Ovary (tissue), 7 donors: ENCODE measurements at regions not wholly inside any gene's neighbourhood (a gene's known extent, or its start where the extent isn't known, plus 50 kb on each side); places are given as distances from the start of the nearest gene placed in this dataset.

Experiments used
- DNase-seq, 5 donors: peaks; one replicate each; pipeline ENCODE4 v3.0.0-alpha.2; 2019 to 2020
- H3K27ac ChIP-seq, 2 donors: fragments of 200-600 bp; one replicate each; pipeline versions ENCODE4 v1.5.1 to v1.8.0; 2019 to 2022
- H3K27me3 ChIP-seq: fragments of 200-600 bp; one replicate; pipeline ENCODE4 v1.8.0; 2022
- H3K36me3 ChIP-seq: fragments of 200-600 bp; sonication (generic); one replicate; pipeline ENCODE4 v1.5.1; 2019
- H3K4me1 ChIP-seq: one replicate; pipeline ENCODE4 v1.8.1; 2013; ENCODE audit warnings: mild to moderate bottlenecking, moderate library complexity; ENCODE audit not compliant: insufficient read depth
- H3K4me3 ChIP-seq: fragments of 200-600 bp; sonication (generic); one replicate; pipeline ENCODE4 v1.5.1; 2017
- H3K9me3 ChIP-seq, 2 donors: fragments of 200-600 bp in 1 of 2; sonication (generic) in 1 of 2; one replicate each; pipeline versions ENCODE4 v1.5.1 to v1.8.1; 2013 to 2019; ENCODE audit warnings: mild to moderate bottlenecking in 1 of 2, moderate library complexity in 1 of 2
- EP300 ChIP-seq: sonication (generic); formaldehyde crosslinking; IDR thresholded peaks from one replicate; pipeline ENCODE4 v1.6.1; 2017; ENCODE audit warnings: antibody characterized with exemption
- POLR2A ChIP-seq: fragments of 450-650 bp; IDR thresholded peaks from one replicate; pipeline ENCODE4 v1.6.1; 2017; ENCODE audit warnings: antibody characterized with exemption, mild to moderate bottlenecking, moderate library complexity
- WGBS, 3 donors: extraction: QIAGEN DNeasy Blood & Tissue Kit in 1 of 3; methylation state at CpG; one replicate each; pipeline versions ENCODE4 v1.1.5 to v1.1.7; 2013 to 2017; 5-methylcytosine and 5-hydroxymethylcytosine counted together
- intact Hi-C, 4 donors: fragments of 100-400 bp; cut with DNase I; formaldehyde crosslinking; loops; one replicate each; pipeline versions ENCODE4 v1.11.0 to v1.15.1; 2022 to 2023
- TF ChIP-seq, protein P1 (sequence below), 3 donors: fragments of 450-650 bp in 2 of 3; fragments of 200-600 bp in 1 of 3; IDR thresholded peaks; one replicate each; pipeline versions ENCODE4 v1.5.1 to v1.8.0; 2016 to 2022; ENCODE audit warnings: antibody characterized with exemption in 3 of 3, mild to moderate bottlenecking in 1 of 3
- donor health status: DM: no; HTN: no; CAD: no; lungs with moderate emphysema.
- donor health status: DM: no; HTN: no; CAD: no.
- donor health status: Bipolar disorder and iron deficiency.
- donor health status: DM: no; HTN: no; CAD: no.
- donor health status: DM: yes; HTN: yes; CAD: no.

DNA sequence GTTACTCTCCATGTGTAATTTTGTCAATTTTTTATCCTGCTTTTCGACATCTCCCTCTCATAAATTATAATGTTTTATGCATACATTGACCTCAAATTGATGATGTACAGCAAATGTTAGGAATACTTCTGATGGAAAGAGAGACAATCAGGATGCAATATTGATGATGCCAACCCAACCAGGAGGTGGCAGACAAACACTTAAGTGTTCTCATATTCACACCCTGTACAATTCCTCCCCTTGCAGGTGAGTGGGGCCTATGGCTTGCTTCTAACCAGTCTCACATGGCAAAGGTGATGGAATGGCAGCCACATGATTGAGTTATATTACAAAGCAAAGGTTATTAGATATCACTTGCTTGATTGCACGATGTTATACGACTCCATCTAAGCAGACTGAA, 594.3 kb upstream of the REG3G start:
- Histone ChIP-seq H3K36me3 (no peaks in the 10 kb centered on the region), H3K9me3 (no peaks in the 10 kb centered on the region), H3K4me1 (no peaks in the 10 kb centered on the region), H3K27ac (no peak overlapping the region), H3K27me3 (no peaks in the 10 kb centered on the region), H3K4me3 (no peak overlapping the region)
- DNase-seq: no peak
- intact Hi-C loops: no loop called here
- TF ChIP-seq POLR2A: no peak
- no peak for TF ChIP-seq EP300
- TF ChIP-seq, protein P1, sequence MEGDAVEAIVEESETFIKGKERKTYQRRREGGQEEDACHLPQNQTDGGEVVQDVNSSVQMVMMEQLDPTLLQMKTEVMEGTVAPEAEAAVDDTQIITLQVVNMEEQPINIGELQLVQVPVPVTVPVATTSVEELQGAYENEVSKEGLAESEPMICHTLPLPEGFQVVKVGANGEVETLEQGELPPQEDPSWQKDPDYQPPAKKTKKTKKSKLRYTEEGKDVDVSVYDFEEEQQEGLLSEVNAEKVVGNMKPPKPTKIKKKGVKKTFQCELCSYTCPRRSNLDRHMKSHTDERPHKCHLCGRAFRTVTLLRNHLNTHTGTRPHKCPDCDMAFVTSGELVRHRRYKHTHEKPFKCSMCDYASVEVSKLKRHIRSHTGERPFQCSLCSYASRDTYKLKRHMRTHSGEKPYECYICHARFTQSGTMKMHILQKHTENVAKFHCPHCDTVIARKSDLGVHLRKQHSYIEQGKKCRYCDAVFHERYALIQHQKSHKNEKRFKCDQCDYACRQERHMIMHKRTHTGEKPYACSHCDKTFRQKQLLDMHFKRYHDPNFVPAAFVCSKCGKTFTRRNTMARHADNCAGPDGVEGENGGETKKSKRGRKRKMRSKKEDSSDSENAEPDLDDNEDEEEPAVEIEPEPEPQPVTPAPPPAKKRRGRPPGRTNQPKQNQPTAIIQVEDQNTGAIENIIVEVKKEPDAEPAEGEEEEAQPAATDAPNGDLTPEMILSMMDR (IDR thresholded peaks at IDR 0.05): no peak
- WGBS, 3 donors: 61 to 79% (median 73%) methylated on average over 3 of the region's 3 CpGs

DNA sequence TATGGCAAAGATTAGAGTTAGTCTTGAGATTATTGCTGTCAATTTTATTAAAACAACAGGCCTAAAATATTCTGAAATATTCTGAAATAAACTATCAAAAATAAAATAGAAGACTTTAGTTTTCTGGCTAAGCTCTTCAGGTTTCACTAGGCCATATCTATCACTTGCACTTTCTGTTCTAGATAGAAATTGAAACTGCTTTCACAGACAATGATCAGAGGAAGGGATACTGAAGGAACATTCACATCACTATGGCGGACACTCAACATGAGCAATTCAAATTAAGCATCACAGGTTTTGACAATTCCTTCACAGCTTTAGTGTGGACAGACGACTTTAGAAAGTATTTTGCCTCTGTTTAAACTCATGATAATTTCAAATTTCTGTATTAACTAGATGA, 586.4 kb upstream of the REG3G start:
- H3K27ac ChIP-seq: no peak overlapping the region
- DNase-seq: no peak
- no peaks in the 10 kb centered on the region for H3K4me1 ChIP-seq
- WGBS, 3 donors: 43 to 57% (median 56%) methylated on average over 2 of the region's 2 CpGs
- TF ChIP-seq POLR2A (no peak), EP300 (no peak)
- TF ChIP-seq, protein P1 (IDR thresholded peaks at IDR 0.05): no peak
- H3K27me3 ChIP-seq: no peaks in the 10 kb centered on the region
- H3K9me3 ChIP-seq: no peaks in the 10 kb centered on the region
- no peak overlapping the region for H3K4me3 ChIP-seq
- intact Hi-C loops: no loop called here
- no peaks in the 10 kb centered on the region for H3K36me3 ChIP-seq

DNA sequence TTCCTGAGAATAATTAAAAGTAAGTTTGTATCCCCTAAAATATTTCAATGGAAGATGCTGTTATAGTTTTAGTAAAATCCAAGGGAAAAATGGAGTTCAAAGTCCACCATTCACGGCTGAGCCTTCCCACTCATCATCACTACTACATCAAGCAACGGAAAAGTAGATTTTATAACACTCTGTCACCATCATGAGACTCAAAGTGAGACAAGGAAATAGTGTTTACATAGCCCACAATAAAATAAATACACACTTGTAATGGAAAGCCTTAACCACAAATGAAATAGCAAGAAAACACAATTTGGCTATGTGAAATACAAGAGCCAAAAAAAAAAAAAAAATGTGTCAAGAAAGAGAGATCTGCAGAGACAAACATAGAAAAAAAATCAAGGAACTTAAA, 569.9 kb upstream of the REG3G start:
- no peak for TF ChIP-seq POLR2A
- TF ChIP-seq, protein P1 (IDR thresholded peaks at IDR 0.05): no peak
- no peak for TF ChIP-seq EP300
- intact Hi-C loops: no loop called here
- no peaks in the 10 kb centered on the region for H3K9me3 ChIP-seq
- H3K27me3 ChIP-seq: no peaks in the 10 kb centered on the region
- no peak for DNase-seq
- no peak overlapping the region for H3K4me3 ChIP-seq
- no peak overlapping the region for H3K27ac ChIP-seq
- no peaks in the 10 kb centered on the region for H3K4me1 ChIP-seq
- no peaks in the 10 kb centered on the region for H3K36me3 ChIP-seq
- 65 to 77% (median 67%) methylated on average over 2 of the region's 2 CpGs for WGBS, 3 donors

DNA sequence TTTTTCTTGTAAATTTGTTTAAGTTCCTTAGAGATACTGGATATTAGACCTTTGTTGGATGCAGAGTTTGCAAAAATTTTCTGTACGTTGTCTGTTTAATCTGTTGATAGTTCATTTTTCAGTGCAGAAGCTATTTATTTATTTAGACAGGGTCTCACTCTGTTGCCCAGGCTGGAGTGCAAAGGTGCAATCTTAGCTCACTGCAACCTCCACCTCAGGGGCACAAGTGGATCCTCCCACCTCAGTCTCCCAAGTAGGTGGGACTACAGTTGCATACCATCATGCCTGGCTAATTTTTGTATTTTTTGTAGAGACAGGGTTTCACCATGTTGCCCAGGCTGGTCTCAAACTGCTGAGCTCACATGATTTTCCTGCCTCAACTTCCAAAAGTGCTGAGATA, 568.2 kb upstream of the REG3G start:
- H3K4me1 ChIP-seq: no peaks in the 10 kb centered on the region
- no peak for DNase-seq
- no peaks in the 10 kb centered on the region for H3K27me3 ChIP-seq
- TF ChIP-seq EP300 (no peak), POLR2A (no peak)
- TF ChIP-seq, protein P1 (IDR thresholded peaks at IDR 0.05): no peak
- H3K27ac ChIP-seq: no peak overlapping the region
- no peak overlapping the region for H3K4me3 ChIP-seq
- intact Hi-C loops: no loop called here
- no peaks in the 10 kb centered on the region for H3K36me3 ChIP-seq
- H3K9me3 ChIP-seq: no peaks in the 10 kb centered on the region
- 61 to 89% (median 68%) methylated on average over 1 of the region's 1 CpG for WGBS, 3 donors

DNA sequence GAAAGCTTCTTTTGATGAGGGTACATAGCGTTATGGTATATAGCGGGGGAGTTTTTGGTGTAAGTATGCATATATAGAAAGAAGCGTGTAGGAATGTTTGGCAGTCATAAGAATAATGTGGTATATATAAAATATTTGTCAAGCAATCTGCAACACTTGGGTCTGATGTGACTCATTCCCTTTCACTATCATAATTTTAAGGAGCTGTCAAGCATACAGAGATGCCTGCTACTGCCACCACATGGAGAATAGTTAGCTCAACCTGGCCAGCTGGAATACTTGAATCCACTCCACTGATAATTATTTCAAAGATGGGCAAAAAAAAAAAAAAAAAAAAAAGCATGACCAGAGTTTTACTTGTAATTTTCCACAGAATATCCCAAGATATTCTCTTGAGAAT, 559.8 kb upstream of the REG3G start:
- intact Hi-C loops: no loop called here
- Histone ChIP-seq H3K9me3 (no peaks in the 10 kb centered on the region), H3K4me3 (no peak overlapping the region), H3K36me3 (no peaks in the 10 kb centered on the region), H3K27me3 (no peaks in the 10 kb centered on the region), H3K4me1 (no peaks in the 10 kb centered on the region), H3K27ac (no peak overlapping the region)
- 77 to 90% (median 81%) methylated on average over 3 of the region's 3 CpGs for WGBS, 3 donors
- TF ChIP-seq POLR2A (no peak), EP300 (no peak)
- TF ChIP-seq, protein P1 (IDR thresholded peaks at IDR 0.05): no peak
- no peak for DNase-seq
